Cardiac septum (tissue), 1 donor: ENCODE measurements at regions not wholly inside any gene's neighbourhood (a gene's known extent, or its start where the extent isn't known, plus 50 kb on each side); places are given as distances from the start of the nearest gene placed in this dataset.

ENCODE experiments used
- DNase-seq: peaks from one replicate; pipeline ENCODE4 v3.0.0-alpha.2; 2020; ENCODE audit warnings: low spot score
- intact Hi-C: fragments of 100-400 bp; cut with DNase I; formaldehyde crosslinking; loops from one replicate; pipeline ENCODE4 v1.14.0; 2022
- donor health status: DM: no; HTN: no; CAD: no.

- intact Hi-C loops, result no loop called here
- DNase-seq, result no peak
Observed at GRCh38 chr12:58242796-58243630, 301.6 kb downstream of the ATP23 start.

DNA sequence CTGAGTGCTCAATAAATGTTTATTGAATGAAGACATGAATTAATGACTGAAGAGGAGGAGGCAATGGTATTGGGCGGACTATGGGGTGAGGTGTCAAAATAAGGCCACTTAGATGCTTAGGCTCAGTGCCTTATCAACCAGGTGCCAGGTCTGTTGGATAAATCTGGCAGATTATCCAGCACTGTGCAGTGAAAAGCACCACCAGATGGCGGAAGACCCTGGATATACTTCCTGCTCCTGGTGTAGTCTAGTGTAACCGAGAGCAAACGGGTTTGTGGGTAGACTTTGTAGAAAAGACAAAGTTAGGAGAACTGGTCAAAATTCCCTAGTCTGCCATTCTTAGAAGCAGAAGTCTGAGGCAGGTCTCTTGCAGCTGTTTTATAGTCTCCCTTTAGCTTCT lies 306.3 kb downstream of the ATP23 start:
- DNase-seq, result no peak
- intact Hi-C loops, result no loop called here

DNA sequence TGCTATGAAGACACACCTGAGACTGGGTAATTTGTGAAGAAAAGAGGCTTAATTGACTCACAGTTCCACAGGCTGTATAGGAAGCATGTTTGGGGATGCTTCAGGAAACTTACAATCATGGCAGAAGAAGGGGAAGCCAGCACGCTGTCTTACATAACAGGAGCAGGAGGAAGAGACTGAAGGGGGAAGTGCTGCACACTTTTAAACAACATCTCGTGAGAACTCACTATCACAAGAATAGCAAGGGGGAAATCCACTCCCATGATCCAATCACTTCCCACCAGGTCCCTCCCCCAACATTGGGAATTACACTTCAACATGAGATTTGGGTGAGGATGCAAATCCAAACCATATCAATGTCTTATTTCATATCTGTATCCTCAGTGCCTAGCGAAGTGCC lies 307.2 kb downstream of the ATP23 start:
- intact Hi-C loops, result no loop called here
- DNase-seq, result no peak

GRCh38 chr12:58249610-58250009 lies 308.2 kb downstream of the ATP23 start:
- intact Hi-C loops, result no loop called here
- DNase-seq, result no peak

DNA sequence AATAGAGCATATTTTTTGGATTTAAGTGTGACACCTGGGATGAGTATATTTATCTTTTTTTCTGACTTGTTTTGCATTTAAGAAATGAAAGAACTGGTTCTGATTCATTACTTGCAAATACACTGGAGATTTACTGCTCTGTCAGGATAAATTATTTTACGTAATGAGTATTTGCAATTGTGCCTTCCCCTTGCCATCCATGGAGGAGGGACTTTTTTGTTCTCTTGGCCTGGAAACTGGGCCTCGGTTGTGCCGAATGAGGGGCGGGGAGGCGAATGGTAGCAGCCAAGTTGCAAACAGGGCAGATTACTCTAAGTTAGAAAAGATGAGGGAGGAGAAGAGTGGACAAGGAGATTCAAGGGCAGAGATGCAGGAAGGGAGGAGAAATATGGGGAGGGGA lies 308.7 kb downstream of the ATP23 start:
- no peak for DNase-seq
- intact Hi-C loops, result no loop called here

- intact Hi-C loops, result no loop called here
- DNase-seq, result no peak
Observed at GRCh38 chr12:58252914-58253313, 311.5 kb downstream of the ATP23 start.

DNA sequence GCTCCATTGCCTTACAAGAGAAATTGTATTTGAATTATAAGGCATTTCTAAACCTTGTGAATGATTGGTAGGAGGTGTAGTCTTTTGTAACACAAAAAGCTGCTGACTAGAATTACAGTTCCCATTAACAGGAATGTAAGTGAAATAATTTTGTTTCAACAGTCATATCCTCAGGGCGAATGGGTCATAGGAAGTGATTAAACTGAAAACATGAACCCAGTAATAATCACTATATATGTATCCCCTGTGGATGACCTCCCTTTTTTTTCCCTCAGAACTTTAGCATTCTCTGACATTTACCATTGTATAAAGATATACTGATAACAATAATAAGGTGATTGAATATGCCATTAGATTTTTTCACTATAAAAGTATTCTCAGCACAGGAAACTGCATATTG lies 312.3 kb downstream of the ATP23 start:
- DNase-seq, result no peak
- intact Hi-C loops, result no loop called here

DNA sequence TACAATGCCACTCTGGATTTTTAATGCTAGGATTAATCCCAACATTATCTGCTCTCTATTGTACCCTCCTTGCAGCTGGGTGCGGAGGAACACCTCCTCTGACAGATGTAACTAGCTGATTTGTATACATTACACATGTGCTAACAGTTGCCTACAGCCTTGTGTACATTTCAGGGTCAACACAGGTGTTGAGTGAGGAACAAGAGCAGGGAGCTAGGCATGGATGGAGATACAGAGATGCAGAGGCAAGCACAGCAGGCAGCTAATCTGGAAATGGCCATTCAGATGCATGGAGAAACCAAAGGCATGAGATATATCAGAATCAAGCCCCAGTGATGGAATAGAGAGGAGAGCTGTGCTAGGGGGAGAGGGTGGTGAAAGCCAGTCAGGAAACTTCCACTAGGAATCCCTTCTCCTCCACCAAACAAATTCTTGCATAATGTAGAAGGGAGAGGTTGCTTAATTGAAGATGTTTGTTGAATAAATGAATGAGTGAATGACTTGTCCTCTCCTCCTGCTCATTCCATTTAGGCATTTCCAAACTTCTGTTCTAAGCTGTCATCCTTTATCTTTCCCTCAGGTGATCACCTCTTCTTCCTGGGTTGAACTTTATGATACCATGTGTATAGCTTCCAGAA lies 313.2 kb downstream of the ATP23 start:
- intact Hi-C loops, result no loop called here
- DNase-seq, result no peak

- no peak for DNase-seq
- intact Hi-C loops, result no loop called here
Observed at GRCh38 chr12:58262796-58263195, 321.4 kb downstream of the ATP23 start.

- intact Hi-C loops, result no loop called here
- DNase-seq, result no peak
Observed at GRCh38 chr12:58263816-58264215, 322.4 kb downstream of the ATP23 start.

DNA sequence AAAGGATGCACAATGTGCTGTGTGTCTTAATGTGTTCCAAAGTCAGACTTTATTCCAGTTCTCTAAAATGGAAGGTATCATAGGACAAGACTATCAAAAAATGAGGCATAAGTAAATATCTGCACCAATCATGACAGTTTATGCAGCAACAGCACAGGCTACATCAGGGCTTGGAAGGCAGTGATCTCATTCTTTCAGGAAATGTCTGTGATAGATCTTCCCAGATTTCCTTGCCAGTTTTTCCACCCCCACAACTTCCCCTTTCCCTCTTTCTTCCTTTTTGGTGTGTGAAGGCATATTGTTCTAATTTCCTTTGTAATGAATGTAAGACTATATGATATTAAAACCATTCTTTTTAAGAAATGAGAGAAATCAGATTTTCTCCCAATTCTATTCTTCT lies 326.7 kb downstream of the ATP23 start:
- intact Hi-C loops, result no loop called here
- no peak for DNase-seq

- no peak for DNase-seq
- intact Hi-C loops, result no loop called here
Observed at GRCh38 chr12:58269476-58269875, 328.1 kb downstream of the ATP23 start.

DNA sequence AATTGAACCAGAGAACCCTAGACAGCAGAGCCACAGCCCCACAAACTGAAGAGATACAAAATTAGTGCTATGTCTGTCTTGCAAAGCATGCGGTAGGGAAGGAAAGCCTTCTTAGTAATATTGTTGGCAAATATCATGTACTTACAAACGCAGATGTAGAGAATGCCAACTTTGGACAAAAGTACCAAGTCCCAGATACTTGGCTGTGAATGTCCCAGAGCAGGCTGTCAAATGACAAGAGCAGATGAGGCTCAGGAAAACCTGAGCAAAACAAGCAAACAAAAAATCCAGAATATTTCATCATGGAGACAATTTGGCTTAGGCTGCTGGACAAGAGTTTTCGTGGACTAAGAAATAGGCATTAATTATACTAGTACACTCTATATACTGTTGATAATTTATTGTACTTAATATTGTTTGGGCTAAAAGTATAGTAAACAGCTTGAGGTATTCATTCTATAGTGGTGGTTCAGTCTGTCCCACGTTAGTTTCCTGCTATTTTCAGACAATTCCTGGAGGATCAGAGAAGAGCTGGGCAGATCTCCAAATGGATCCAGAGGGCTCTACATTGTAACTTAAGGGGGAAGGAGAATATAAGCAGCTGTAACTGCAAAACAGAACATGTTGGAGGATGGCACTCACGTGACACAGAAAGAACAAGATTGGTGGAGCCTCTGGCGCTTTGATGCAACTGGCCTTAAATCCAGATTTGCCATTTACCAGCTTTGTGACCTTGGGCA lies 329.8 kb downstream of the ATP23 start:
- no peak for DNase-seq
- intact Hi-C loops, result no loop called here

DNA sequence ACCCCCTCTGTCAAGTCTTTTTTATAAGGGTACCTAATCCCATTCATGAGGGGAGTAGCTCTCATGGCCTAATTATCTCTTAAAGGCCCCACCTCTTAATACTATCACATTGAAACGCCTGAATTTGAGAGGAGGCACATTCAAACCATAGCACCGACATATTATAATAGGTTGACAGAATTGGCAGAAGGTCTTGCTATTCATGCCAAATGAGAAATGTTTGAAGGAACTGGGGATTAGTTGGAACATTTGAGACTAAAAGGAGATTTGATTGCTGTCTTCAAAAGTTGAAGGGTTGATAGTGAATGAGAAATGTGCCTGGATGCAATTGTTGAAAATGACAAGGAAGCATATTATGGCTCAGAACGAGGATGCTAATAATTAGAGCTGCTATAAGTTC lies 331.1 kb downstream of the ATP23 start:
- no peak for DNase-seq
- intact Hi-C loops, result no loop called here

- intact Hi-C loops, result no loop called here
Observed at GRCh38 chr12:58277231-58277630, 335.9 kb downstream of the ATP23 start.

DNA sequence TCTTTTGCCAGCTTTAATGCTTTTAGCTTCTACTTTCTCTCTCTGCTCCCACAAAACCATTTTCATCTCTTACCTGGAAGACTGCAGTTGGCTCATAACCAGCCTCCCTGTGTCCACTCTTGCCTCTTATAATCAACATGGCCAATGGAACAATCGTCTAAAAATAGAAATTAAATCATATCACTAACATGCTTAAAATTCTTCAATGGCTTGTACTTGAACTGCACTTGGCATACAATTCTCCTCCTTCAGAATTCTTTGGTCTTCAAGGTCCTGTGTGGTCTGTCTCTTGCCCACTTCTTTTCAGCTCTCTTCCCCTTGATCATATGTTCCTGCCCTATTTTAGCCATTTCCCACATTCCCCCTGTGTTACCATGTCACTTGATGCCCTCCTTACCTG lies 342.2 kb downstream of the ATP23 start:
- DNase-seq, result no peak
- intact Hi-C loops, result no loop called here

More at GRCh38 chr12:58277231-58277630, 335.9 kb downstream of the ATP23 start:
- DNase-seq, result no peak

DNA sequence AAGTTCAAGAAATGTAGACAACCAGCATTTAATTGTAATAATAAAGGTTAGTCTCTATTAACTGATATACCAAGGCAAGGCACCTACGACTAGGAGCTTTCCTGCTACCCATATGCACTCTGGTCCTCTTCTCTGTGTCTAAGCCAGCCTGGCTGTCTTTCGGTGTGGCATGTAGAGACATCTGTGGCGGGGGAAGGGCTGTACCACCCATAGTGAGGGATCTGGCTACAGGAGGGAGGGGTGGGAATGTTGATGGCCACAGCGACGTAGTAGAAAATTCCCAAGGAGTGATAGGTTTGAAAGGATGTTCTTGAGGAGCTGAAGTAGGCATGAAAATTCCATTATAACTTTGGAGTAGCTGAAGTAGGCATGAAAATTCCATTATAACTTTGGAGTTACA lies 344.2 kb downstream of the ATP23 start:
- no peak for DNase-seq
- intact Hi-C loops, result no loop called here

DNA sequence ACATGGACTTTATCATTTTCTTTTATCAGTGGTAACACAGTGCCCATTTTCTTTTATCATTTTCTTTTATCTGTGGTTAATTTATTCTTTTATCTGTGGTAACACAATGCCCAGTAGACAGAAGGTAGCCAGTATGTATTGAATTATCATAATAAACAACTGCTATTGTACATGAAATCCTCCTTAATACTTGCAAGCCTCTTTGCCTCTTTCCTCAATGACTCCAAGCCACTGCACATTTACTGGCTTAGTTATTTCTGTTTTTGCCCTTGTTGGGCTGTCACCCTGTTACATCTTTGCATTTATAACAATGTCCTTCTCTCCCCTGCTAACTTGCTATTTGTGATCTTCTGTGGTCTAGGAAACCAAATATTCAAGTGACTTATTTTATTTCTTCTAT lies 345.0 kb downstream of the ATP23 start:
- intact Hi-C loops, result no loop called here
- no peak for DNase-seq

DNA sequence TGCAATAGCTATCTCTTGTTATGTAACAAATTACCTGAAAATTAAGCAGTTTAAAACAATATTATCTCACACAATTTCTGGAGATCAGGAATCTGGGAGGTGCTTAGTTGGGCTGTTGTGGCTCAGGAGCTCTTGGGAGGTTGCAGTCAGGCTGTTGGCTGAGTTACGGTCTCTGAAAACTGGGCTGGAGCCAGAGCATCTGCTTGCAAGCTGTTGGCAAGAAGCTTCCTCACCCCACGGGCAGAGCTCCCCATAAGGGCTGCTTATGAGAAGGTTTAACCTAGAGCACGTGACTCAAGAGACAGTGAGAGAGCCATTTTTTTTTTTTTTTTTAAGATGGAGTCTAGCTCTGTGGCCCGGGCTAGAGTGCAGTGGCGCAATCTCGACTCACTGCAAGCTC lies 346.8 kb downstream of the ATP23 start:
- intact Hi-C loops, result no loop called here
- DNase-seq, result no peak

DNA sequence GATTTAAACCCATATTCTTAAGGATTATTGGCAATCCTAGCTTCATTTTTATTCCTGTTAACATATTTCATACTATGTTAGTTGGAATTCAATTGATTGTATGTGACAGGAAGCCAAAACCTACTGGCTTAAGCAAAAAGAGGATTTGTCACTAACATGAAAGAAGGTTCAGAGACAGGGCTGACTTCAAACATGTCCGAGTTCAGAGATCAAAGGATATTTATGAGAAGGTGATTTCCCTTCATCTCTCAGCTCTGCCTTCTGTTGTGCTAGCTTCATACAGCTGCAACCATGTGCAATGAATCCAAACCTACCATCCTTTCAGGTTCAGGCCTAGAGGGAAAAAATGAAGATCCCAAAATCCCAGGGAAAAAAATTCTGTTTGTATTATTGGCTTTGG lies 349.7 kb downstream of the ATP23 start:
- no peak for DNase-seq
- intact Hi-C loops, result no loop called here
